ENCODE measurements at regions not wholly inside any gene's neighbourhood (a gene's known extent, or its start where the extent isn't known, plus 50 kb on each side); places are given as distances from the start of the nearest gene placed in this dataset.

- DNase-seq (ENCODE audit: low read depth), result no peak
- no peak overlapping the region for H3K4me3 ChIP-seq (ENCODE audit: low read length)
- TF ChIP-seq CTCF (conservative IDR thresholded peaks at IDR 0.05; ENCODE audit: low read depth, low read length), result no peak
Measured at GRCh38 chr6:19734519-19734918, 102.7 kb upstream of the ID4 start.

- no peak for DNase-seq (ENCODE audit: low read depth)
- no peak overlapping the region for H3K4me3 ChIP-seq (ENCODE audit: low read length)
- TF ChIP-seq CTCF (conservative IDR thresholded peaks at IDR 0.05; ENCODE audit: low read depth, low read length), result no peak
Measured at GRCh38 chr6:19736066-19736465, 101.1 kb upstream of the ID4 start.

GRCh38 chr6:19738010-19738409 lies 99.2 kb upstream of the ID4 start:
- H3K4me3 ChIP-seq (ENCODE audit: low read length), result no peak overlapping the region
- no peak for TF ChIP-seq CTCF (conservative IDR thresholded peaks at IDR 0.05; ENCODE audit: low read depth, low read length)
- no peak for DNase-seq (ENCODE audit: low read depth)

GRCh38 chr6:19749722-19750121 lies 87.4 kb upstream of the ID4 start:
- no peak for DNase-seq (ENCODE audit: low read depth)
- no peak for TF ChIP-seq CTCF (conservative IDR thresholded peaks at IDR 0.05; ENCODE audit: low read depth, low read length)
- no peak overlapping the region for H3K4me3 ChIP-seq (ENCODE audit: low read length)

- H3K4me3 ChIP-seq (ENCODE audit: low read length), result no peak overlapping the region
- no peak for DNase-seq (ENCODE audit: low read depth)
- TF ChIP-seq CTCF (conservative IDR thresholded peaks at IDR 0.05; ENCODE audit: low read depth, low read length), result no peak
Measured at GRCh38 chr6:19752746-19753145, 84.4 kb upstream of the ID4 start.

GRCh38 chr6:19753826-19754225 lies 83.3 kb upstream of the ID4 start:
- H3K4me3 ChIP-seq (ENCODE audit: low read length), result no peak overlapping the region
- no peak for DNase-seq (ENCODE audit: low read depth)
- TF ChIP-seq CTCF (conservative IDR thresholded peaks at IDR 0.05; ENCODE audit: low read depth, low read length), result no peak

- TF ChIP-seq CTCF (conservative IDR thresholded peaks at IDR 0.05; ENCODE audit: low read depth, low read length), result no peak
- no peak for DNase-seq (ENCODE audit: low read depth)
- H3K4me3 ChIP-seq (ENCODE audit: low read length), result no peak overlapping the region
Measured at GRCh38 chr6:19754686-19755085, 82.5 kb upstream of the ID4 start.
